Spleen (tissue), 11 donors: ENCODE measurements at regions not wholly inside any gene's neighbourhood (a gene's known extent, or its start where the extent isn't known, plus 50 kb on each side); places are given as distances from the start of the nearest gene placed in this dataset.

Source experiments
- DNase-seq: peaks from one replicate; pipeline ENCODE4 v3.0.0-alpha.2; 2020
- H3K27ac ChIP-seq, 8 donors: fragments of 200-600 bp; sonication (generic) in 7 of 8; 1 replicate in 4 of 8; 2 replicates in 4 of 8; pipeline versions ENCODE4 v1.5.0 to v1.8.0; 2016 to 2021; ENCODE audit warnings: inconsistent platforms in 4 of 8, mild to moderate bottlenecking in 4 of 8, moderate library complexity in 1 of 8
- H3K27me3 ChIP-seq, 7 donors: fragments of 200-600 bp; sonication (generic) in 6 of 7; replicated peaks in 1 of 7; 1 replicate in 4 of 7; 2 replicates in 3 of 7; pipeline versions ENCODE4 v1.5.0 to v1.8.0; 2016 to 2021; ENCODE audit warnings: inconsistent platforms in 3 of 7, mild to moderate bottlenecking in 1 of 7
- H3K36me3 ChIP-seq, 6 donors: fragments of 200-600 bp; sonication (generic) in 5 of 6; 1 replicate in 4 of 6; 2 replicates in 2 of 6; pipeline versions ENCODE4 v1.5.0 to v1.8.0; 2016 to 2021; ENCODE audit warnings: inconsistent platforms in 2 of 6
- H3K4me1 ChIP-seq, 6 donors: fragments of 200-600 bp; sonication (generic) in 5 of 6; 1 replicate in 3 of 6; 2 replicates in 3 of 6; pipeline versions ENCODE4 v1.5.0 to v1.8.0; 2016 to 2021; ENCODE audit warnings: inconsistent platforms in 3 of 6
- H3K4me3 ChIP-seq, 8 donors: fragments of 200-600 bp; sonication (generic) in 7 of 8; 1 replicate in 4 of 8; 2 replicates in 4 of 8; pipeline versions ENCODE4 v1.5.0 to v1.8.0; 2016 to 2021; ENCODE audit warnings: inconsistent platforms in 4 of 8, mild to moderate bottlenecking in 4 of 8, moderate library complexity in 2 of 8
- H3K9me3 ChIP-seq, 8 donors: fragments of 200-600 bp; sonication (generic) in 7 of 8; 1 replicate in 4 of 8; 2 replicates in 4 of 8; pipeline versions ENCODE4 v1.5.0 to v1.8.0; 2016 to 2021; ENCODE audit warnings: inconsistent platforms in 4 of 8
- POLR2A ChIP-seq, 3 donors: fragments of 450-650 bp; IDR thresholded peaks; one replicate each; pipeline ENCODE4 v1.5.1; 2017; ENCODE audit warnings: antibody characterized with exemption in 3 of 3, mild to moderate bottlenecking in 1 of 3
- POLR2AphosphoS5 ChIP-seq, 3 donors: sonication (generic); formaldehyde crosslinking; IDR thresholded peaks; one replicate each; pipeline ENCODE4 v1.5.1; 2017; ENCODE audit warnings: antibody characterized with exemption in 3 of 3
- WGBS, 5 donors: extraction: QIAGEN DNeasy Blood & Tissue Kit in 3 of 5; methylation state at CpG; one replicate each; pipeline versions ENCODE4 v1.1.5 to v1.1.7; 2013 to 2018; 5-methylcytosine and 5-hydroxymethylcytosine counted together
- intact Hi-C: fragments of 100-400 bp; cut with DNase I; formaldehyde crosslinking; loops from one replicate; pipeline ENCODE4 v1.15.0; 2023; ENCODE audit warnings: low total_unique reads
- TF ChIP-seq, protein P1 (sequence below), 11 experiments: fragments of 200-600 bp in 7 of 11; fragments of 450-650 bp in 4 of 11; sonication (generic) in 4 of 11; IDR thresholded peaks in 8 of 11; conservative IDR thresholded peaks in 3 of 11; 1 replicate in 7 of 11; 2 replicates in 4 of 11; pipeline versions ENCODE4 v1.4.0 to v1.8.0; 2016 to 2021; ENCODE audit warnings: antibody characterized with exemption in 11 of 11, inconsistent platforms in 4 of 11, mild to moderate bottlenecking in 1 of 11
- donor health status: healthy with polysubstance abuse.
- donor health status: DM: no; HTN: no; CAD: no; lungs with moderate emphysema.
- donor health status: DM: no; HTN: no; CAD: no.
- donor health status: Bipolar disorder and iron deficiency.
- donor health status: healthy.
- donor health status: DM: no; HTN: no; CAD: no.
- donor health status: DM: yes; HTN: yes; CAD: no.

DNA sequence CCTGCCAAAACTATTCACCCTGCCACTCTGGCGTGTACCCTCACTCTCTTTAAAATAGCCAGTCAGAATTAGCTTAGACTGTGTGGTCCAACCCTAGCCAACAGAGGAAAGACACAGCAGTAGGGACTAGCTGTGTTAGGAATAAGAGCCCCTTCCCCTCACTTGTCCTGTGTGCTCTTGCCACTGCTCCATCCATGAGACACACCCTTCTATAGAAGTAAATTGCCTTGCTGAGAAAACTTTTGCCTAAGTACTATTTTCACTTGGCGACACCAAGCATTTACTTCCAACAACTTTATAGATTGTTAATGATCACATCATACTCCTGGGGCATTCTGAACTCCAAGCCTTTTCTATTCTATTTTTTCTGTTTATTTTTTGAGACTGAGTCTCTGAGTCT lies 170.2 kb upstream of the TRIM24 start:
- H3K4me1 ChIP-seq: peaks cover 0 to 10% (median under 1%) of the 10 kb centered on the region in 6 donors
- no peak overlapping the region for H3K4me3 ChIP-seq
- no peak for TF ChIP-seq POLR2AphosphoS5 (IDR thresholded peaks at IDR 0.05)
- TF ChIP-seq, protein P1, sequence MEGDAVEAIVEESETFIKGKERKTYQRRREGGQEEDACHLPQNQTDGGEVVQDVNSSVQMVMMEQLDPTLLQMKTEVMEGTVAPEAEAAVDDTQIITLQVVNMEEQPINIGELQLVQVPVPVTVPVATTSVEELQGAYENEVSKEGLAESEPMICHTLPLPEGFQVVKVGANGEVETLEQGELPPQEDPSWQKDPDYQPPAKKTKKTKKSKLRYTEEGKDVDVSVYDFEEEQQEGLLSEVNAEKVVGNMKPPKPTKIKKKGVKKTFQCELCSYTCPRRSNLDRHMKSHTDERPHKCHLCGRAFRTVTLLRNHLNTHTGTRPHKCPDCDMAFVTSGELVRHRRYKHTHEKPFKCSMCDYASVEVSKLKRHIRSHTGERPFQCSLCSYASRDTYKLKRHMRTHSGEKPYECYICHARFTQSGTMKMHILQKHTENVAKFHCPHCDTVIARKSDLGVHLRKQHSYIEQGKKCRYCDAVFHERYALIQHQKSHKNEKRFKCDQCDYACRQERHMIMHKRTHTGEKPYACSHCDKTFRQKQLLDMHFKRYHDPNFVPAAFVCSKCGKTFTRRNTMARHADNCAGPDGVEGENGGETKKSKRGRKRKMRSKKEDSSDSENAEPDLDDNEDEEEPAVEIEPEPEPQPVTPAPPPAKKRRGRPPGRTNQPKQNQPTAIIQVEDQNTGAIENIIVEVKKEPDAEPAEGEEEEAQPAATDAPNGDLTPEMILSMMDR (IDR thresholded peaks at IDR 0.05 in 8 of 11, conservative IDR thresholded peaks at IDR 0.05 in 3 of 11): no peak
- no peak for TF ChIP-seq POLR2A (IDR thresholded peaks at IDR 0.05)
- WGBS, 5 donors: 90 to 94% (median 93%) methylated on average over 2 of the region's 2 CpGs
- no peak for DNase-seq
- H3K27me3 ChIP-seq: no peaks in the 10 kb centered on the region
- H3K36me3 ChIP-seq: no peaks in the 10 kb centered on the region
- H3K27ac ChIP-seq: no peak overlapping the region
- intact Hi-C loops: no loop called here
- peaks cover 0 to 22% (median 17%) of the 10 kb centered on the region in 8 donors for H3K9me3 ChIP-seq

DNA sequence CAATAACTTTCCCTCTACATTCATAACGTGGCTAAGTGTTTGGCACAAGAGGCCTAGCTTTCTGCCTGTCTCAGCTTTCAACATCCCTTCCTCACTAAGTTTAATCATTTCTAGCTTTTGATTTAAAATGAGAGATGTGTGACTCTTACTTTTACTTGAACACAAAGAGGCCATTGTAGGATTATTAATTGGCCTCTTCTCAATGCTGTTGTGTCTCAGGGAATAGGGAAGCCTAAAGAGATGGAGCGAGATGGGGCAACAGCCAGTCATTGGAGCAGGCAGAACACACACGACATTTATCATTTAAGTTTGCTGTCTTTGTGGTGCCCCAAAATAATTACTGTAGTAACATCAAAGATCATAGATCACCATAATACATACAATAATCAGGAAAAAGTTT lies 167.1 kb upstream of the TRIM24 start:
- Histone ChIP-seq H3K4me3 (no peak overlapping the region), H3K36me3 (no peaks in the 10 kb centered on the region), H3K4me1 (peaks cover 0 to 14% (median 3%) of the 10 kb centered on the region in 6 donors), H3K9me3 (peaks cover 0 to 22% (median 17%) of the 10 kb centered on the region in 8 donors), H3K27me3 (no peaks in the 10 kb centered on the region), H3K27ac (no peak overlapping the region)
- DNase-seq: no peak
- 70 to 90% (median 86%) methylated on average over 3 of the region's 3 CpGs for WGBS, 5 donors
- TF ChIP-seq, protein P1 (IDR thresholded peaks at IDR 0.05 in 8 of 11, conservative IDR thresholded peaks at IDR 0.05 in 3 of 11): no peak
- TF ChIP-seq POLR2A (IDR thresholded peaks at IDR 0.05): no peak
- TF ChIP-seq POLR2AphosphoS5 (IDR thresholded peaks at IDR 0.05): no peak
- intact Hi-C loops: no loop called here

DNA sequence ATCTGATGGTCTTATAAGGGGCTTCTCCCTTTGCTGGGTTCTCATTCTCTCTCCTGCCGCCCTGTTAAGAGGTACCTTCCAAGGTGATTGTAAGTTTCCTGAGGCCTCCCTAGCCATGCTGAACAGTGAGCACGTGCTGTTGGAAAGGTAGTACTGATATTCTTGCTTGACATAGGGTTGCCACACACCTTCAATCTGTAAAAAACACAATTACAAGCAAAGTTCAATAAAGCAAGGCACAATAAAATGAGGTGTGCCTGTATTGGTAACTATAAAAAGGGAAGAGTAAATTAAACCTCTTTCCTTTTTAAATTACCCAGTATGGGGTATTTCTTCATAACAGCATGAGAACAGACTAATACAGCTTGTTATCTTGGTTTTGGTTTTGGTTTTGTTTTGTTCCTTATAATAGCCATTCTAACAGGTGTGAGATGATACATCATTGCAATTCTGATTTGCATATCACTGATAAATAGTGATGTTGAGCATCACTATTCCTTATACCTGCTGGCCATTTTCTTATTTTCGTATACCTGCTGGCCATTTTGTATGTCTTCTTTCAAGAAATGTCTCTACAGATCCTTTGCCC lies 164.9 kb upstream of the TRIM24 start:
- 56 to 83% (median 64%) methylated on average over 3 of the region's 3 CpGs for WGBS, 5 donors
- peaks cover 0 to 14% (median 3%) of the 10 kb centered on the region in 6 donors for H3K4me1 ChIP-seq
- peaks cover 0 to 9% (median 5%) of the 10 kb centered on the region in 8 donors for H3K9me3 ChIP-seq
- no peak overlapping the region for H3K4me3 ChIP-seq
- no peak for DNase-seq
- TF ChIP-seq POLR2AphosphoS5 (IDR thresholded peaks at IDR 0.05): no peak
- TF ChIP-seq, protein P1 (IDR thresholded peaks at IDR 0.05 in 8 of 11, conservative IDR thresholded peaks at IDR 0.05 in 3 of 11): no peak
- no peak for TF ChIP-seq POLR2A (IDR thresholded peaks at IDR 0.05)
- H3K27me3 ChIP-seq: no peaks in the 10 kb centered on the region
- H3K27ac ChIP-seq: peak overlapping the region in 1 of 8 donors; percentile 30
- intact Hi-C loops: no loop called here
- H3K36me3 ChIP-seq: no peaks in the 10 kb centered on the region

DNA sequence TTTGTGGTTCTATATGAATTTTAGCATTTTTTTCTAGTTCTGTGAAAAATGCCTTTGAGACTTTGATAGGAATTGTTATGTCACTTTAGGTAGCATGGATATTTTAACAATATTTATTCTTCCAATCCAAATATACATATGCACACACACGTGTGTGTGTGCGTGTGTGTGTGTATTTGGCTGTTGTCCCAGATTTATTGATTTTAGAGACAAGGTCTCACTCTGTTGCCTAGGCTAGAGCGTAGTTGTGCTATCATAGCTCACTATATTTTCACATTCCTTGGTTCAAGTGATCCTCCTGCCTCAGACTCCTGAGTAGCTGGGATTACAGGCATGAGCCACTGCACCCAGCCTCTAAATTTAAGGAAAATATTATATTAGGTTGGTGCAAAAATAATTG lies 162.5 kb upstream of the TRIM24 start:
- 83 to 96% (median 88%) methylated on average over 3 of the region's 3 CpGs for WGBS, 5 donors
- H3K4me3 ChIP-seq: no peak overlapping the region
- H3K27me3 ChIP-seq: no peaks in the 10 kb centered on the region
- TF ChIP-seq, protein P1 (IDR thresholded peaks at IDR 0.05 in 8 of 11, conservative IDR thresholded peaks at IDR 0.05 in 3 of 11): no peak
- TF ChIP-seq POLR2A (IDR thresholded peaks at IDR 0.05) (no peak), POLR2AphosphoS5 (IDR thresholded peaks at IDR 0.05) (no peak)
- peaks cover 0 to 14% (median 3%) of the 10 kb centered on the region in 6 donors for H3K4me1 ChIP-seq
- H3K36me3 ChIP-seq: no peaks in the 10 kb centered on the region
- H3K27ac ChIP-seq: no peak overlapping the region
- intact Hi-C loops: no loop called here
- H3K9me3 ChIP-seq: no peaks in the 10 kb centered on the region
- no peak for DNase-seq
